IPS-18a (cell line): ENCODE measurements at regions not wholly inside any gene's neighbourhood (a gene's known extent, or its start where the extent isn't known, plus 50 kb on each side); places are given as distances from the start of the nearest gene placed in this dataset.

Source experiments
- H3K27ac ChIP-seq: one replicate; pipeline ENCODE4 v1.5.1; 2013; ENCODE audit warnings: low read length
- H3K27me3 ChIP-seq: one replicate; pipeline ENCODE4 v1.6.1; 2013; ENCODE audit warnings: mild to moderate bottlenecking, low read length; ENCODE audit not compliant: control insufficient read depth, insufficient read depth
- H3K36me3 ChIP-seq: one replicate; pipeline ENCODE4 v1.6.1; 2013; ENCODE audit warnings: low read depth, low read length; ENCODE audit not compliant: control insufficient read depth
- H3K4me1 ChIP-seq: one replicate; pipeline ENCODE4 v1.6.1; 2013; ENCODE audit warnings: low read depth, low read length; ENCODE audit not compliant: control insufficient read depth
- H3K4me3 ChIP-seq: one replicate; pipeline ENCODE4 v1.5.1; 2013; ENCODE audit warnings: low read length
- H3K9ac ChIP-seq: one replicate; pipeline ENCODE4 v1.6.1; 2013; ENCODE audit warnings: mild to moderate bottlenecking, low read length, moderate library complexity
- H3K9me3 ChIP-seq: one replicate; pipeline ENCODE4 v1.6.1; 2013; ENCODE audit warnings: low read depth, low read length; ENCODE audit not compliant: control insufficient read depth

GRCh38 chr11:15630896-15631295, 516.2 kb downstream of the INSC start:
- H3K4me3 ChIP-seq, result no peak overlapping the region
- no peaks in the 10 kb centered on the region for H3K9me3 ChIP-seq
- no peaks in the 10 kb centered on the region for H3K36me3 ChIP-seq
- H3K27me3 ChIP-seq, result no peaks in the 10 kb centered on the region
- no peak overlapping the region for H3K9ac ChIP-seq
- H3K27ac ChIP-seq, result no peak overlapping the region
- no peaks in the 10 kb centered on the region for H3K4me1 ChIP-seq

GRCh38 chr11:15635521-15635920, 520.8 kb downstream of the INSC start:
- Histone ChIP-seq H3K9me3 (no peaks in the 10 kb centered on the region), H3K36me3 (no peaks in the 10 kb centered on the region), H3K4me1 (no peaks in the 10 kb centered on the region), H3K27me3 (no peaks in the 10 kb centered on the region), H3K27ac (no peak overlapping the region), H3K4me3 (no peak overlapping the region), H3K9ac (no peak overlapping the region)

GRCh38 chr11:15636521-15637089, 521.9 kb downstream of the INSC start:
- no peaks in the 10 kb centered on the region for H3K9me3 ChIP-seq
- no peak overlapping the region for H3K9ac ChIP-seq
- no peaks in the 10 kb centered on the region for H3K27me3 ChIP-seq
- no peak overlapping the region for H3K4me3 ChIP-seq
- H3K36me3 ChIP-seq, result no peaks in the 10 kb centered on the region
- no peak overlapping the region for H3K27ac ChIP-seq
- no peaks in the 10 kb centered on the region for H3K4me1 ChIP-seq

GRCh38 chr11:15638386-15638787, 523.7 kb downstream of the INSC start:
- Histone ChIP-seq H3K4me1 (no peaks in the 10 kb centered on the region), H3K36me3 (no peaks in the 10 kb centered on the region), H3K9ac (no peak overlapping the region), H3K9me3 (no peaks in the 10 kb centered on the region), H3K27ac (no peak overlapping the region), H3K27me3 (no peaks in the 10 kb centered on the region), H3K4me3 (no peak overlapping the region)

- Histone ChIP-seq H3K4me1 (no peaks in the 10 kb centered on the region), H3K9ac (no peak overlapping the region), H3K27me3 (no peaks in the 10 kb centered on the region), H3K4me3 (no peak overlapping the region), H3K9me3 (no peaks in the 10 kb centered on the region), H3K36me3 (no peaks in the 10 kb centered on the region), H3K27ac (no peak overlapping the region)
These were observed 525.6 kb downstream of the INSC start for GRCh38 chr11:15640318-15640717.

- Histone ChIP-seq H3K27ac (no peak overlapping the region), H3K36me3 (no peaks in the 10 kb centered on the region), H3K9ac (no peak overlapping the region), H3K9me3 (no peaks in the 10 kb centered on the region), H3K27me3 (no peaks in the 10 kb centered on the region), H3K4me3 (no peak overlapping the region), H3K4me1 (no peaks in the 10 kb centered on the region)
These were observed 526.7 kb downstream of the INSC start for GRCh38 chr11:15641271-15642045.

- Histone ChIP-seq H3K36me3 (no peaks in the 10 kb centered on the region), H3K27me3 (no peaks in the 10 kb centered on the region), H3K27ac (no peak overlapping the region), H3K9me3 (no peaks in the 10 kb centered on the region), H3K4me3 (no peak overlapping the region), H3K9ac (no peak overlapping the region), H3K4me1 (no peaks in the 10 kb centered on the region)
These were observed 530.5 kb downstream of the INSC start for GRCh38 chr11:15645201-15645600.

GRCh38 chr11:15649371-15650104, 534.8 kb downstream of the INSC start:
- Histone ChIP-seq H3K4me1 (peaks cover 8% of the 10 kb centered on the region), H3K4me3 (no peak overlapping the region), H3K36me3 (no peaks in the 10 kb centered on the region), H3K9ac (no peak overlapping the region), H3K27me3 (no peaks in the 10 kb centered on the region), H3K27ac (no peak overlapping the region), H3K9me3 (no peaks in the 10 kb centered on the region)

- H3K4me3 ChIP-seq, result peak overlapping the region; percentile 27
- no peak overlapping the region for H3K27ac ChIP-seq
- peaks cover 8% of the 10 kb centered on the region for H3K4me1 ChIP-seq
- H3K9me3 ChIP-seq, result no peaks in the 10 kb centered on the region
- H3K36me3 ChIP-seq, result no peaks in the 10 kb centered on the region
- no peak overlapping the region for H3K9ac ChIP-seq
- no peaks in the 10 kb centered on the region for H3K27me3 ChIP-seq
These were observed 535.6 kb downstream of the INSC start for GRCh38 chr11:15650105-15650938.

- H3K27ac ChIP-seq, result no peak overlapping the region
- H3K4me1 ChIP-seq, result peaks cover 8% of the 10 kb centered on the region
- no peak overlapping the region for H3K9ac ChIP-seq
- H3K9me3 ChIP-seq, result no peaks in the 10 kb centered on the region
- no peak overlapping the region for H3K4me3 ChIP-seq
- H3K36me3 ChIP-seq, result no peaks in the 10 kb centered on the region
- H3K27me3 ChIP-seq, result no peaks in the 10 kb centered on the region
These were observed 536.3 kb downstream of the INSC start for GRCh38 chr11:15651033-15651432.

GRCh38 chr11:15651816-15652215, 537.1 kb downstream of the INSC start:
- H3K27me3 ChIP-seq, result no peaks in the 10 kb centered on the region
- no peaks in the 10 kb centered on the region for H3K9me3 ChIP-seq
- peaks cover 8% of the 10 kb centered on the region for H3K4me1 ChIP-seq
- H3K4me3 ChIP-seq, result no peak overlapping the region
- H3K27ac ChIP-seq, result no peak overlapping the region
- H3K9ac ChIP-seq, result no peak overlapping the region
- no peaks in the 10 kb centered on the region for H3K36me3 ChIP-seq
